22Rv1 (cell line): ENCODE measurements at regions not wholly inside any gene's neighbourhood (a gene's known extent, or its start where the extent isn't known, plus 50 kb on each side); places are given as distances from the start of the nearest gene placed in this dataset.

ENCODE experiments used
- H3K27ac ChIP-seq: fragments of 450-650 bp; 2 replicates; pipeline ENCODE4 v1.5.1; 2017
- ZFX ChIP-seq: fragments of 450-650 bp; IDR thresholded peaks from 2 replicates; pipeline ENCODE4 v1.6.1; 2017; ENCODE audit warnings: antibody characterized with exemption, borderline replicate concordance
- TF ChIP-seq, protein P1 (sequence below): fragments of 450-650 bp; IDR thresholded peaks from 2 replicates; pipeline ENCODE4 v1.5.1; 2017; ENCODE audit warnings: mild to moderate bottlenecking

DNA sequence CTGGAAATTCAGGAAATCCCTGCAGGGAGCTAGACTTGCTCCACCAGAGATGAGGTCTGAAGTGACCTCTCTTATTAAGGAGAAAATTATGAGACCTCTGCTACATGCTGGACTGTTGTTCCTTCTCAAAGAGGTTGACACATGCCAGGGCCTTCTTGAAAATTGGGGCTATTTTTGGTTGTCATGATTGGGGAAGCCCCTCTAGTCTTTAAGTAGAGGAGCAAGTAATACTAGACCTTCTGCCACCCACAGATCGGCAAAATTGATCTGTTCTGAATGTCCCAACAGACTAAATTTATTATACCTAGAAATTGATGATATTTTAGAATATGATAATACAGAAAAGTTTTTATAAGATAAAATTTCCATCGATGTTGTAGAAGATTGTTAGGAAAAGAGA is 160.8 kb upstream of the GRB10 start:
- TF ChIP-seq, protein P1, sequence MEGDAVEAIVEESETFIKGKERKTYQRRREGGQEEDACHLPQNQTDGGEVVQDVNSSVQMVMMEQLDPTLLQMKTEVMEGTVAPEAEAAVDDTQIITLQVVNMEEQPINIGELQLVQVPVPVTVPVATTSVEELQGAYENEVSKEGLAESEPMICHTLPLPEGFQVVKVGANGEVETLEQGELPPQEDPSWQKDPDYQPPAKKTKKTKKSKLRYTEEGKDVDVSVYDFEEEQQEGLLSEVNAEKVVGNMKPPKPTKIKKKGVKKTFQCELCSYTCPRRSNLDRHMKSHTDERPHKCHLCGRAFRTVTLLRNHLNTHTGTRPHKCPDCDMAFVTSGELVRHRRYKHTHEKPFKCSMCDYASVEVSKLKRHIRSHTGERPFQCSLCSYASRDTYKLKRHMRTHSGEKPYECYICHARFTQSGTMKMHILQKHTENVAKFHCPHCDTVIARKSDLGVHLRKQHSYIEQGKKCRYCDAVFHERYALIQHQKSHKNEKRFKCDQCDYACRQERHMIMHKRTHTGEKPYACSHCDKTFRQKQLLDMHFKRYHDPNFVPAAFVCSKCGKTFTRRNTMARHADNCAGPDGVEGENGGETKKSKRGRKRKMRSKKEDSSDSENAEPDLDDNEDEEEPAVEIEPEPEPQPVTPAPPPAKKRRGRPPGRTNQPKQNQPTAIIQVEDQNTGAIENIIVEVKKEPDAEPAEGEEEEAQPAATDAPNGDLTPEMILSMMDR, result no peak
- no peak for TF ChIP-seq ZFX
- no peak overlapping the region for H3K27ac ChIP-seq

DNA sequence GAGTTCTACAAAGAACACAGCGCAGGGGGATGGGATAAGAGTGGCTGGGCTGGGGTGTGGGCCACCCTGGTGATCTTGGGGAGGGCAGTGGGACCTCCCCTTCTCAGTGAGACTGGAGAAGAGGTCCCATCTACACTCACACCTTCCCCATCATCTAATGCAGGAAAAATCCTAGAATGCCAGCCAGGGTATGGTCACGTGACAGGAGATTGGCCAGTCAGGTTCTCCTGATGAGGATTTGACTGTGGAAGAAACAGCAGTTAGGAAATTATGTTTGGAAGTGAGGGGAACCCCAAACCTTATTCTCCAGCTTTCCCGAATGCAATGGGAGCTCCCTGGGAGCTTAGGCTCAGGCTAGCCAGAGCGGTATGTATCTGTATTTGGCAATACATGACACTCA is 158.8 kb upstream of the GRB10 start:
- TF ChIP-seq ZFX, result no peak
- H3K27ac ChIP-seq, result no peak overlapping the region

GRCh38 chr7:50940621-50941020 is 157.9 kb upstream of the GRB10 start:
- H3K27ac ChIP-seq, result no peak overlapping the region
- TF ChIP-seq ZFX, result no peak
- TF ChIP-seq, protein P1, result no peak

GRCh38 chr7:50939021-50939420 is 156.3 kb upstream of the GRB10 start:
- no peak overlapping the region for H3K27ac ChIP-seq
- no peak for TF ChIP-seq ZFX
- TF ChIP-seq, protein P1, result no peak

DNA sequence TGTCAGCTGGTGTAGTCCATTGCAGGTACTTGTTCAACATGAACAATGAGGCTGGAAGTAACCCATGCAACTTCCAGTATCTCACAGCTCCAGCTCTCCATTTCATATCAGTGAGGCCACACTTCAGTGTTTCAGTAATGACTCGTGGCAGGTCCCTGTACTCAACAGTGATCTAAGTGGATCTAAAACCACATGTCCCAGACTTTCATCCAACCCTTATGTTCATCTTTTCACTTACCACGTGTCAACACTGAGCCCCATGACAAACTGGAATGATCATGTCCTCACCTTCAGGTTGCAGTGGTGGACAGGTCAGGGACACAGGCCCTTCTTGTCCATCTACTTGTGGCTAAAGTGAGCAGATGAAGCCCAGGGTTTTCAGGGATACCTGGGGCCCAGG is 155.0 kb upstream of the GRB10 start:
- TF ChIP-seq, protein P1, result no peak
- TF ChIP-seq ZFX, result no peak
- no peak overlapping the region for H3K27ac ChIP-seq

DNA sequence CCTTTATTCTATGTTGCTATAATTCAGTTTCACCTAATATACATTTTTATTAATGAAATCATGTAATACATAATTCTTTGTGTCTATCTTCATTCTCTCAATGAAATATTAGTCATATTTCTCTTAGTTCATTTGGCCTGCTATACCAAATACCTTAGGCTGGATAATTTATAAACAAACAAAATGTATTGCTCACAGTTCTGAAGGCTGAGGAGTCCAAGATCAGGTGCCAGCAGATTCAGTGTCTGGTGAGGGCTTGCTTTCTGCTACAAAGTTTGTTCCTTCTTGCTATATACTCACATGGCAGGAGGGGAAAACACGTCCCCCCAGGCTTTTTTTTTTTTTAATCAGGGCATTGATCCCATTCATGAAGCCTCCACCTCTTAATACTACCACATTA is 143.4 kb upstream of the GRB10 start:
- TF ChIP-seq, protein P1, result no peak
- TF ChIP-seq ZFX, result no peak
- no peak overlapping the region for H3K27ac ChIP-seq

GRCh38 chr7:50923476-50923875 is 140.8 kb upstream of the GRB10 start:
- no peak overlapping the region for H3K27ac ChIP-seq
- TF ChIP-seq, protein P1, result no peak
- TF ChIP-seq ZFX, result no peak

DNA sequence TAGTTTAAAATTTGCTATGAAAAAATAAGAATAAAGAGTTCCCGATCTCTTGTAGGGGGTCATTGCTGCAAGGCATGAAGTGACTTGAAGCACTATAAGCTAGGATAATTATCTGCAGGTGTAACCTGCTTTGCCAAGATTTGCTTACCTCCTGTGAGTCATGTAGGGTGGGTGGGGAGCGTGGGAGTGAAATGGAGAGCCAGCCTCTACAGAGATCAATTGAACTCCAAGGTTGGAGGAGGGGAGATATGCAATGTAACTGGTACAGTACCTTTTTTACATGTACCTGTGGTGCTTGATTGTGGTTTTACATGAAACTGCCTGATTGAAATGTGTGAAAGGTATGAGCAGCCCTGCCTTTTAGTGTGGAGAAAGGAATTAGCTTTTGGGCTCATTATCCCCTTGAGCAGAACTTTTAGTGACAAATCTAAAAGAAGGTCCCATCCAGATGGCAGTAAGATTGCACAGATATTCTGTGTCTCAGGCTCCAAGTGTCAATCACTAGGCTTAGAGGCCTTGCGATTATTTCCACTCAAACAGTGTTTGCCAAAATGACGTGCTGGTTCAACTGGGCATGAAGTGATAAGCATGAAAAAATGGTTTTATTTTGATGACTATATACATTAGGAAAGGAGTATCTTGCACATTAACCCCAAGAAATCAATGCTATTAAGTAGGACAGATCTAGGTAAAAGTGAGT is 138.6 kb upstream of the GRB10 start:
- no peak for TF ChIP-seq ZFX
- H3K27ac ChIP-seq, result no peak overlapping the region
